Activated CD4-positive, CD25-positive, alpha-beta regulatory T cell treated with anti-CD3 and anti-CD28 coated beads, Interleukin-2, amount 50 U/mL, for 72 hours (primary cell): ENCODE measurements at regions not wholly inside any gene's neighbourhood (a gene's known extent, or its start where the extent isn't known, plus 50 kb on each side); places are given as distances from the start of the nearest gene placed in this dataset.
"Not testable (repeated sequence)": the region's sequence is repeated elsewhere in the genome, so short reads cannot be mapped to it uniquely, and the experiment has no call there.

Experiments used
- DNase-seq: peaks from one replicate; pipeline ENCODE4 v3.0.0; 2021

DNA sequence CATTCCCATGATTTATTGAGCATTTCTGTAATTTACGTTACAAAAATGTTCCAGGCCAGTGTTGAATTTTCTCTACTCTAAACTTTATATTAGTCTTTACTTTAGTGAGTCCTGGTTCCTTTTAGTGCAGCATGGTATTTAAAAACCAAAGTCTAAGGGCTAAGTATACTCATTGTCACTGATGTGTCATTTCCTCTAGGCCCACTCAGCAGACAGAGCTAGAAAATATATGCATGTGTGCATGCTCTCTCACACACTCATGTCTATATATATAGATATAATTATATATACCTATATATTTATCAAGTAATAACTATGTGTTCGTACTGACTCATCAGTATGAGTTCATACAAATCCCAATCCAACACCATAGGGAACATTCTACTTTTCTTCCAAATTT, 132.5 kb upstream of the SLC8A1 start:
- no peak for DNase-seq

DNA sequence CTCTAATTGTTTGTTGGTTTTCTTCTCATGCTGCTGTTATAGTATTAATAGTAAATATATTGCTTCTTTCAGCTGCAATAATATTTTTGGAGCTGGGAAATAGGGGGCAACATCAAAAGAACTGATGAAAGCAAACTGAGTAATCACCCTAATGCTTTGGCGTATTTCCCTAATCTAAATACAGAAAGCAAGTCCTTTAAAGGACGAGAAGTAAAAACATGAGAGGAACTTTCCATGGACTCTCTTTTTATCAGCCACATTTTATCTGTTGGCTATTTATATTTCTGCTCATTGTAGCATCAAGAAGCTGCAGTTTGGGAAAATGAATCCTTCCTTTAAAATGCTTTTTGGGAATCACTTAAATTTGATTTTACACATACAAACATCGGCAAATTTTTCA, 139.9 kb upstream of the SLC8A1 start:
- no peak for DNase-seq

- no peak for DNase-seq
These were observed 140.3 kb upstream of the SLC8A1 start for GRCh38 chr2:40592218-40592617.

DNA sequence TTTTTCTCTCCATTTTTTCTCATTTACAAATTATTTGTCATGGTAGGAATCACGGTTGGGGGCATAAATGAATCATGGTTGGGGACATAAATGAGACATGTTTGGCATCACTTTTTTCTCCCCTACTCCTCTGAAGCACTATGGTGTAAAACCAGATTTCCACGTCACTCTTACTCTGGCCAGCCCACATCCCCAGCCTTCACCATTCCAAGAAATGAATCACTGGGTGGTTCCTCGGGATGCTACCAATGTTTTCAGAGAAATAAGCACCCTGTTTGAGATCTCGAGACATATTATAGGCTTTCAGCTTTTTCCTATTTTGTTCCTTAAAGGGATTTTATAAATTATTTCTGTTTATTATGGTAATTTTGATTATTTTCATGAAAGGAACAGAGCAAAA, 155.0 kb upstream of the SLC8A1 start:
- DNase-seq, result no peak

- no peak for DNase-seq
These were observed 159.3 kb upstream of the SLC8A1 start for GRCh38 chr2:40611196-40611595.

- no peak for DNase-seq
These were observed 174.0 kb upstream of the SLC8A1 start for GRCh38 chr2:40625849-40626248.

DNA sequence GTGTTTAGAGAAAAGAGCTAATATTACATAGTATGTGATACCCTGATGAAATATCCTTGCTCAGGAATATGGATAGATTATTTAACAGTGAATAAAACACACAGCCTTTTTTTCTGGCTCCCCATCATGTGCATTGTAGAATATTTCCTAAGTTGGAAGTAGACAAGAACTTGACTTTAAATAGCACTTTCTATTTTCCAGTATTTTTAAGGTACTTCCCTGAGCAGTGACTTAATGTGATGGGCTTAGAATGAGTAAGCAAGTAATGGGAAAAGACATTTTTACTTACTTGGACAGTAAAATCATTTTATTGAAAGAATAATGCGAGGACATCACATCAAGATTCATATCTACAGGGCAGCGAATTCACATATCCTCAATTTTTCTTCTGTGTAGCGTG, 176.7 kb upstream of the SLC8A1 start:
- no peak for DNase-seq

DNA sequence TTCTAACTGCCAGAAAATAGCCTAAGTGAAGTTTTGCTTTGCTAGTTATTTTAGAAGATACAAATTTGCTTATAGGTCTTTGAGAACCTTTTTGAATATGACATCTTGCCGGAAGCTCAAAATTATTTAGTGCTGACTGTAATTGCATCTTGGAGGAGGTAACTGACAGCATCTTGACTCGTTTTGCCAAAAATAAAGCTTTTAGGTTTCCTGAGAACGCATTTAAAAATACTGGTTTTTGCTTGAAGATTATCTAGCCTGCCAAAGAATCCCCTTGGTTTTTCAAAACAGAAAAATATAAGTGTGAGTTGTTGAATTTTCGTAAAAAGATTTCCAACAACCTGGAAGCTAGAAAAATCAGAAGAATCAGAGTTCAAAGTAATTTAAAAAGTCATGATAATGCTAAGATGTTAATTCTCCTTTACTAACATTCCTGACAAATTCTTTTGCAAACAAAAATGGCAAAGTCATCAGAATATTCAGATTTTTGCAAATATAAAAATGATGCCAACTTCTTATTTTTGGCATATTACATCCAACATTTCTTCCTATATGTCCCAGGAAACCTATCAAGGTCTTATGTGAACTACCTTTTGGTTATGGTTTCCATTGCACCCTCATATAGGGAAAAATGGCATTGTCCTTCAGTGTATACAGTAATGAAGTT, 178.0 kb upstream of the SLC8A1 start:
- DNase-seq, result no peak

DNA sequence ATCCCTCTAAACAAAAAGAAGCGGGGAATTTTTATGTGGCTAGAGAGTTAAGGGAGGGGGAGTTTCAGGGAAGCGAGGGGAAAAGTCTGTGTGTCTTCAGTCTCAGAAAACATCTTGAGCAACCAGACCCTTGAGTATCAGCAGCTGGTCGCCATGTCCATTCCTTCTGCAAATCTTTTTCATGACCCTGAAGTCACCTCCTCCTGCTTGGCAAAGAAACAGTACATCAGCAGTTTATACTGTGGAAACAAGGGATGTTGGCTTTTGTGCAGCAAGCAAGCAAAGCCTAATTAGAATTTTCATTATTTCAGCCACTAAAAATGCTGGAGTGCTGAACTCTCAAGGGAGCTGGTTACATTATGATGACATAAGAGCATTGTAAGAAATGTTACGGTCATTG, 187.4 kb upstream of the SLC8A1 start:
- DNase-seq, result no peak

DNA sequence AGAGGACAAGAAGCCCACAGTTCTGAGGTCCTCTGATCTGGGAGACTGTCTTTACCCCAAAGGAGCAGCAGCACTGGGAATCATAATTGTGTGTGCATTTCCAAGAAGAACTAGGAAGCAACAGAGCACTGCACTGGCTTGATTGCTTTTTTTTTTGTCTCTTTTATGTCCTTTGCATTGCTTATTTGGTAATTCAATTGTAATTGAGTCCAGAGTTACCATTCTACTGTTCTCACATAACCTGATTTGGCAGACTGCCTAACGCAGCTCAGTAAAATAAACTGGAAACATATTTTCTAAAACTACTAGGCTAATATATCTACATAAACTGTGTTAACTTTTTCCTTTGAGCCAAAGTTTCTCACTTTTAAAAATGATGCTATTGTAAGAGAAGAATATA, 190.3 kb upstream of the SLC8A1 start:
- DNase-seq, result no peak

- DNase-seq, result no peak
These were observed 190.8 kb upstream of the SLC8A1 start for GRCh38 chr2:40642726-40643125.

DNA sequence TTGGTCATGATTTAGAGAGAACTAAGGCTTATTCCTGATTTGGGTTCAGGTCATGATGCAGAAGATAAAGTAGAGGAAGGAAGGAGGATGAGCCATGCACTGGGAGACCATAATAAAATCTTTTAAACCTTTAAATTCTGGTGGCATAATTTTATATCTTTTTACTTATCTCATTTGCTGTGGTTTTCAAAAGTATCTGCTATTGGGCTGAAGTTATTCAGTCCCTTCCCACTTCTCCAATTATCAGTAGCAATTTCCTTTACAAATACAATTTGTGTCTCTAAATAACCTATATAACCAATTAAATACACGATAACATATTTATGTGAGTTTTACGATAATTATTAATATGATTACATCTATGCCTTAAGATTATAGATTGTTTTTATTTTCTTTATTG, 194.8 kb upstream of the SLC8A1 start:
- DNase-seq, result no peak

DNA sequence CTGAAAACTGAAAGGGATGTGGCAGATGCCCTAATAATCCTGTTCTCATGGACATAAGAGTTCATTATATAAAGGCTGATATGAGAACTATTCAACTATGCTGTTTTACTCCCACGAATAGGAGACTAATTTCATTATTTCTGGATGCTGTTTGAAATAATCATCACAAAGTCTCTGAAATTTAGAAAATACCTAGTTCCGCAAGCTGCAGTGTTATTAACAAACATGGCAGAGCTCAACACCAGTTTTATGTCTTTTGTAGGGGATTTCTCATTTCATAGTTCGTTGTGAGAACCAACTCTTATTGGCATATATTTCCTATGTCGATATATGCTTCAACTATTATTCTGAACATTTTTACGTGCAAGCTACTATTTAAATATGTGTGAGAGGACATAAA, 200.3 kb upstream of the SLC8A1 start:
- DNase-seq, result no peak

- DNase-seq, result no peak
These were observed 201.9 kb upstream of the SLC8A1 start for GRCh38 chr2:40653829-40654228.

DNA sequence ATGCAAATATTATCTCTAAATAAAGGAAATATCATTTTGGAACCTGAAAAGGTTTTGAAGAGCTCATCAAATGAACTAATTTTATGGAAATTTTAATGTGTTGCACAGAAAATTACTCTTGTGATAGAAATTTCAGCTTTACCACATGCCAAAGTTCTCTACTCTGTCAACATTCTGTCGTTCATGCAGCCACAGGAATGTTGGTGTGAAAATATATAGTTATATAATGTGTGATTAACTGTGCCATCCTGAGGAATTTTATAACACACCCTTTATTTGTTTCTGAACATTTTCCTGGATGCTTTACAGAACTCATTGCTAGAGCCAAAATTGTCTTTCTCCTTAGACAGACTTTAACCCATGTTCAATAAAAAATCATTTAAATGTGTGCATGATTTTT, 202.5 kb upstream of the SLC8A1 start:
- no peak for DNase-seq

GRCh38 chr2:40658941-40659340, 207.1 kb upstream of the SLC8A1 start:
- DNase-seq, result no peak

- DNase-seq, result no peak
These were observed 213.8 kb upstream of the SLC8A1 start for GRCh38 chr2:40665493-40666232.

DNA sequence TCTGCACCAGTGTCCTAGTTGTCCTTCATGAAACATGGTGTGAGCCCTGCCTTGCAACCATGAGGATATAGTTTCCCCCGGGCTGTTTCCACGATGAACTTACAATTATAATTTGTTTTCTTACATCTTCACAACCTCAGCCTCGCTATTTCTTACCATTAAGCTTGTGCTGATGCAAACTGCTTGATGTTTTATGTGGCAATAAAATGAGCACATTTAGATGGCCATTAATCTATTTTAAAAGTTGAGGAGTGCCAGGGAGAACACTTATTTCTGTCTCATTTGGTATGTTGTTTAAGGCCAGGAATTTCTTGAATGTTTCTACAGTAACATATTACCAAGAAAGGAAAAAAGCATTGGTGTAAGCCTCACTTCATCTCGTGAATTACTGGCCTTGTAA, 214.5 kb upstream of the SLC8A1 start:
- DNase-seq, result no peak

- no peak for DNase-seq
These were observed 216.5 kb upstream of the SLC8A1 start for GRCh38 chr2:40668425-40668824.

- not testable (repeated sequence) for DNase-seq
These were observed 224.4 kb upstream of the SLC8A1 start for GRCh38 chr2:40676134-40676790.

DNA sequence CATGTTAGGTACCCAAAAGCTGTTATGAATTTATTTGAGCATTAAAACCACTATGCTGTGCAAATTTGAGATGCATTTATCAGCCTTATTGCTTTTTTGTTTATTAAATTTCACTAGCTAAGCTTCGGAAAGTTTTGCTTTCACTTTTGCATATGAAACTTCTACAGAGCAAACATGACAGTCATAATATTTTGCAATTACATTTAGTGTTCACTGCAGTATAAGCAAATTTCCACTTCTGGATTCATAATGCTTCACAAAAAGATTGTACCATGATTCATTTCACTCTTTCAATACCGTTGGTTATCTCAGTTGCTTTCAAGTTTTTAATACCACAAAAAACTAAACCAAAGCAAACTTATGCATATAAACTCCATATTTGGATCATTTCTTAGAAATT, 228.7 kb upstream of the SLC8A1 start:
- DNase-seq, result no peak

DNA sequence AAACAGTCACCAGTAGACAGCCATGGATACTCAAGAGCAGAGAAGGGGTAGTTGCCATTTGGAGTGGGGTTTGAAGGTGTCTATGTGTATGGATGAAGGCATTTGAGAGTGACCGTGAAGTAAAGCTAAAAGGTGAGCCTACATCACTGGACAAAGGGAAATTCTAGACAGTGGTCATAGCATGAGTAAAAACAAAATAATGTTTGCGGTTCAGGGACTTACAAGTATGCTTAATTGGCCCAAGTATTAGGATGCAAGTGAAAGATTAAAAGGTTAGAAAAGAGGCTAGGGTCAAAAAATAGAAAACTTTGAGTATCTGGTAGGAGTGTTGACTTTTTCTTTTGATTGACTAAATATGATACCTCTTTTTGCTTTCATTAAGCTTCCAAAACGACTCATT, 238.1 kb upstream of the SLC8A1 start:
- DNase-seq, result no peak

DNA sequence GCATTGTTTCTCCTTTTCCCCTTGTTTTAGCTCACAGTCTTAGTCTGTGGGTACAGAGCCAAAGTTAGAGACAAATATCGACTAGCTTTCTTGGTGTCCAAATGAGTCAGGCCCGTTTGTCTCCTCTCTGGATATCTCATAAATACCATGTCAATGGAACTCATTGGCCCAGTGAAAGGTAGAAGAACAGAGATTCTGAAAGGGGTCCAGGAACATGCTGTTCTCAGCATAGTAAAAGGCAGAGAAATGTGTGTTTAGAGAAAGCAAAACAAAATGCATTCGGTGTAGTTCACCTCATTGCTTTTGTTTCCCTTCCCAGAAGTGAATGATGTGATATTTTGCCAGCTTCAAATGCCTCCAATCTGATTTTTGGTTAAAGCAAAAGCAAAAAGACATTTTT, 238.6 kb upstream of the SLC8A1 start:
- DNase-seq, result no peak

- no peak for DNase-seq
These were observed 248.5 kb upstream of the SLC8A1 start for GRCh38 chr2:40700231-40700954.
